Nephron progenitor cell (in vitro differentiated cells): ENCODE measurements at regions not wholly inside any gene's neighbourhood (a gene's known extent, or its start where the extent isn't known, plus 50 kb on each side); places are given as distances from the start of the nearest gene placed in this dataset.

Experiments
- DNase-seq: peaks from one replicate; pipeline ENCODE4 v3.0.0; 2021
- H3K27ac Mint-ChIP-seq: 2 replicates; pipeline ENCODE4 v1.8.0; 2021; ENCODE audit warnings: mild to moderate bottlenecking, moderate library complexity, mixed read lengths
- H3K27me3 Mint-ChIP-seq: 2 replicates; pipeline ENCODE4 v1.8.0; 2021; ENCODE audit warnings: mild to moderate bottlenecking, low read depth, mixed read lengths; ENCODE audit not compliant: poor library complexity
- H3K36me3 Mint-ChIP-seq: 2 replicates; pipeline ENCODE4 v1.8.0; 2021; ENCODE audit warnings: low read depth, mixed read lengths
- H3K4me1 Mint-ChIP-seq: 2 replicates; pipeline ENCODE4 v1.8.0; 2021; ENCODE audit warnings: mixed read lengths
- H3K4me3 Mint-ChIP-seq: 2 replicates; pipeline ENCODE4 v1.8.0; 2021; ENCODE audit warnings: mild to moderate bottlenecking, moderate library complexity, mixed read lengths
- H3K9me3 Mint-ChIP-seq: 2 replicates; pipeline ENCODE4 v1.8.0; 2021; ENCODE audit warnings: mild to moderate bottlenecking, moderate library complexity, mixed read lengths
- TF ChIP-seq, protein P1 (sequence below): fragments of 200-600 bp; sonication (generic); IDR thresholded peaks from 2 replicates; pipeline ENCODE4 v1.5.0; 2021; ENCODE audit warnings: antibody characterized with exemption

DNA sequence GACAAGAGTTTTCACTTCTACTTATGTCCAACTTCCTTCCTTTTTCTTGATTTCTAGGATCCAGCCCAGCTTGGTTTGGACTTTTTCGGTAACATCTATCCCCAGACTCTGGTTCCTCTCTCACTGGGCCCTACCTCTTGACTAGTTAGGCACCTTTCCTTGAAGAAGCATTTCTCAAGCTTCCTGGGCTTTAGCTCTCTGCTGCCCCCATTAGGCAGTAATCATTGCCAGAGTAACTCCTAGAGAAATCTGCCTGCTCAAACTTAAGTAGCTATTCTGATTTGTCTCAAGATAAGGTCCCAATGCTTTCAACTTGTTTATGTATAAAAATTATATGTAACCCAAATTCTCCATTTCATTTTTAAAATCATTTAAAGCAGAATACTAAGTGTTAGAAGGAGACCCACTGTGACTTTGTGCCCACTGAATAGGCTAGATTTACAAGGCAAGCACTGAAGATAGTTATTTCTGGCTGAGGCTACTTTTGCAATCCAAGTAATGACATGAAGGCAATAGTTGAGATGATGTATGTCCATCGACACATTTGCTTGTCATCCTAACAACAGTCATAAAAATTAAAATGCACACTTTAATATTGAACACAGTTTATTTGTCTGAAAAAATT, 275.0 kb upstream of the G2E3 start:
- Mint-ChIP-seq H3K27ac (no peak overlapping the region), H3K27me3 (no peaks in the 10 kb centered on the region), H3K4me1 (no peaks in the 10 kb centered on the region), H3K36me3 (no peaks in the 10 kb centered on the region), H3K4me3 (no peak overlapping the region), H3K9me3 (no peaks in the 10 kb centered on the region)
- peak; percentile 38 for DNase-seq
- TF ChIP-seq, protein P1, sequence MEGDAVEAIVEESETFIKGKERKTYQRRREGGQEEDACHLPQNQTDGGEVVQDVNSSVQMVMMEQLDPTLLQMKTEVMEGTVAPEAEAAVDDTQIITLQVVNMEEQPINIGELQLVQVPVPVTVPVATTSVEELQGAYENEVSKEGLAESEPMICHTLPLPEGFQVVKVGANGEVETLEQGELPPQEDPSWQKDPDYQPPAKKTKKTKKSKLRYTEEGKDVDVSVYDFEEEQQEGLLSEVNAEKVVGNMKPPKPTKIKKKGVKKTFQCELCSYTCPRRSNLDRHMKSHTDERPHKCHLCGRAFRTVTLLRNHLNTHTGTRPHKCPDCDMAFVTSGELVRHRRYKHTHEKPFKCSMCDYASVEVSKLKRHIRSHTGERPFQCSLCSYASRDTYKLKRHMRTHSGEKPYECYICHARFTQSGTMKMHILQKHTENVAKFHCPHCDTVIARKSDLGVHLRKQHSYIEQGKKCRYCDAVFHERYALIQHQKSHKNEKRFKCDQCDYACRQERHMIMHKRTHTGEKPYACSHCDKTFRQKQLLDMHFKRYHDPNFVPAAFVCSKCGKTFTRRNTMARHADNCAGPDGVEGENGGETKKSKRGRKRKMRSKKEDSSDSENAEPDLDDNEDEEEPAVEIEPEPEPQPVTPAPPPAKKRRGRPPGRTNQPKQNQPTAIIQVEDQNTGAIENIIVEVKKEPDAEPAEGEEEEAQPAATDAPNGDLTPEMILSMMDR: peak; percentile 66

DNA sequence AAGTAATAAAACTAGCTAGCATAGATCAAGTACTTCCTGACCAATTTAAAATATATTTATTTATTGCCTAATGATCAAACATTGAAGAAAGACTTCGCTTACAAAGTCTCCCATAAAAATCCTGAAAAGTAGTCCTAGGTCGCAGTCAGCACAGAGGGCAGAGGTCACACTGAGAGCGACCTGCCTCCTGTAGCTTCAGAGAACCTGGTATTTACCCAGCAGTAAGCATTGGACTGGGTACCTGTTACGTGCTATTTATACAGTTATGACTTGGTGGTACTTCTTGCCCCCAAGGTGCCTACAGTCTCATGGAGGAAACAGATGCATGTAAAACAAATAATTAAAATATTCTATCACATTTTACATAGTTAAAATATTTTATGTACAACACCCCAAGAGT, 274.1 kb upstream of the G2E3 start:
- Mint-ChIP-seq H3K4me1 (no peaks in the 10 kb centered on the region), H3K36me3 (no peaks in the 10 kb centered on the region), H3K4me3 (no peak overlapping the region), H3K27ac (no peak overlapping the region), H3K9me3 (no peaks in the 10 kb centered on the region), H3K27me3 (no peaks in the 10 kb centered on the region)
- TF ChIP-seq, protein P1: no peak
- DNase-seq: no peak

DNA sequence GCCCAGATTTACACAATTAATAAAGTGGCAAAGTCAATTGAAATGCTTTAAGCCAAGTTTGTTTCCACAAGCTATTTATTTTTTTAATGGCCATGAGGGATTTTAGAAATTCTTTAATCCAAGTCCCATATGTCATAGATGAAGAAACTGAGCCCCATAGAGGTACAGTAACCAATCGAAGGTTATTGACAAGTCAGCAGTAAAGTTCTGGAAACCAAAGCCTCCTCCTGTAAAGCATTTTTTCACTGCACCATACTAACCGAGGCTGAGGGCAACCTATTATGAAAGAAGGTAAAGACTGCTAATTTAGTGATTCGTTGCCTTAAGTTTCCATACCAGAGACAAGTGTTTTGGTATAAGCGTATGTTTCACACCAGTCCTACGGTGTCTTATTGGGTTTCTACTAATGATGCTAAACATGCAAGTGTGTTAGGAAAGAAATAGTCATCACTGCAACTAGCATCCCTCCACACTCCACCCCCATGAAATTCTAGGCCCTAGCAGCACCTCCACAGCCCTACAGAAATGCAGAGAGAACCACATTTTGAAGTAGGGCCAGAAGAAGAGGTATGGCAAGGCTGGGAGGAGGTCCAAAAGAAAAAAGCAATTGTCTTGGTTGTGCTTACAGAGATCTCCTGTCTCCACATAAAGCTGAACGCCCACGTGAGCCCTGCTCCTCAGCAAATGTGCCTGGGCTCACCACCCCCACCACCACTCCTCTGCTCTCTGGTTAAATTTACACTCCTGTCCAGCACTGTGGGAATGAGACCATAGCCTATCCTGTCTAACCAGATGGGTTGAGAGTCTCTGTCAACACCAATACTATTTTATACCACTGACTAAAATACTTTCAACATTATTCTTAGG, 271.1 kb upstream of the G2E3 start:
- TF ChIP-seq, protein P1: no peak
- no peaks in the 10 kb centered on the region for H3K4me1 Mint-ChIP-seq
- no peaks in the 10 kb centered on the region for H3K9me3 Mint-ChIP-seq
- H3K4me3 Mint-ChIP-seq: no peak overlapping the region
- no peaks in the 10 kb centered on the region for H3K27me3 Mint-ChIP-seq
- DNase-seq: no peak
- no peak overlapping the region for H3K27ac Mint-ChIP-seq
- no peaks in the 10 kb centered on the region for H3K36me3 Mint-ChIP-seq

DNA sequence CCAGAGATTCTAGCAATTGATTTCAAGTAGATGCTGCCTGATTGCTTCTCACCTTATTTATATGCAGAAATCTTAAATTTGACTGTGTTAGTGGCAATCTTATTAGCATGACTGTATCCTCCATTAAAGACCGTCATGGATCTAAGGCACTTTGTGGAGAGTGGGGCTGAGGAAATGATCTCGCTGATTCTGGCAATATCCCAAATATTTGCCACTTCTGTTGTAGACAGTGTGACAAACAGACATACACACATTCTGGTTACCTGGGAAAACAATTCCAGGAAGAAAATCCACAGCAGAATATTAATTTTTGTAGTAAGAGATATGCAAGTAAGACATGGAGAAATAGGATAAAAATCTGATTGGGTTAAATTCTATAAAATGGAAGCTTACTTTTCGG, 269.0 kb upstream of the G2E3 start:
- H3K27me3 Mint-ChIP-seq: no peaks in the 10 kb centered on the region
- H3K4me3 Mint-ChIP-seq: no peak overlapping the region
- TF ChIP-seq, protein P1: no peak
- H3K36me3 Mint-ChIP-seq: no peaks in the 10 kb centered on the region
- no peaks in the 10 kb centered on the region for H3K9me3 Mint-ChIP-seq
- no peaks in the 10 kb centered on the region for H3K4me1 Mint-ChIP-seq
- H3K27ac Mint-ChIP-seq: no peak overlapping the region
- DNase-seq: no peak

DNA sequence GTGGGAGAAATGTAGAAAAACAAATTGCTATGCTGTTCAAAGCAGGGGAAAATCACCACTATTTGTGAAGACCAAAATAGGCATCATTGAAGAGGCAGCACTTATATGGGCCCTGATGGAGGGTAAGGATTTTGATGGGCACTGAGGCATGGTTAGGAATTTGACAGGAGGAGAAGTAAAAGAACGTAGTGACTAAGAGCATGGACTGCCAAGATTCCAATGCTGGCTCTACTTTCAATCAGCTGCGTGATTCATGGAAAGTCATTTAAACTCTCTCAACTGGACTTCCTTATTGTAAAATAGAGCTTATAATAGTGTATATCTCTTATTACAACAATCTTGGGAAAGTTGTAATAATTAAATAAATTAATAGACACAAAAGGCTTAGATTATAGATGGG, 267.7 kb upstream of the G2E3 start:
- H3K27ac Mint-ChIP-seq: no peak overlapping the region
- TF ChIP-seq, protein P1: no peak
- DNase-seq: no peak

More for the DNA sequence above, 267.7 kb upstream of the G2E3 start:
- Mint-ChIP-seq H3K27me3 (no peaks in the 10 kb centered on the region), H3K4me3 (no peak overlapping the region), H3K36me3 (no peaks in the 10 kb centered on the region), H3K4me1 (no peaks in the 10 kb centered on the region), H3K9me3 (no peaks in the 10 kb centered on the region)
